Keratinocyte (primary cell): ENCODE measurements at regions not wholly inside any gene's neighbourhood (a gene's known extent, or its start where the extent isn't known, plus 50 kb on each side); places are given as distances from the start of the nearest gene placed in this dataset.

Experiments
- DNase-seq: peaks from one replicate; pipeline ENCODE4 v3.0.0-alpha.2; 2011; ENCODE audit warnings: low read depth, missing footprints, low spot score
- FAIRE-seq: peaks from 2 replicates; lab custom pipeline; 2011; peaks lifted over from hg19 to GRCh38; lab: Jason Lieb, UNC
- H2AFZ ChIP-seq: 2 replicates; pipeline ENCODE4 v1.6.0; 2012; ENCODE audit warnings: low read length, control low read depth, inconsistent platforms; ENCODE audit not compliant: control insufficient read depth
- H3K27ac ChIP-seq: 2 replicates; pipeline ENCODE4 v1.5.1; 2011; ENCODE audit warnings: low read length; ENCODE audit not compliant: control insufficient read depth, insufficient read depth
- H3K27me3 ChIP-seq: 3 replicates; pipeline ENCODE4 v1.6.0; 2011; ENCODE audit warnings: low read length; ENCODE audit not compliant: control insufficient read depth, insufficient read depth; ENCODE audit errors: extremely low read depth
- H3K36me3 ChIP-seq, 2 experiments: 2 replicates in 1 of 2; 3 replicates in 1 of 2; pipeline ENCODE4 v1.5.1; 2011; ENCODE audit warnings: low read length in 2 of 2, mild to moderate bottlenecking in 1 of 2; ENCODE audit not compliant: control insufficient read depth in 2 of 2, insufficient read depth in 2 of 2; ENCODE audit errors: extremely low read depth in 1 of 2
- H3K4me1 ChIP-seq: 3 replicates; pipeline ENCODE4 v1.5.1; 2011; ENCODE audit warnings: low read length; ENCODE audit not compliant: control insufficient read depth, insufficient read depth; ENCODE audit errors: extremely low read depth
- H3K4me2 ChIP-seq: 3 replicates; pipeline ENCODE4 v1.6.0; 2011; ENCODE audit warnings: low read depth, low read length; ENCODE audit not compliant: control insufficient read depth, insufficient read depth; ENCODE audit errors: extremely low read depth
- H3K4me3 ChIP-seq, 3 experiments: fragments of 200-600 bp in 1 of 3; sonication (generic) in 1 of 3; 2 replicates in 2 of 3; 3 replicates in 1 of 3; pipeline ENCODE4 v1.5.1; 2011 to 2016; ENCODE audit warnings: low read length in 3 of 3, mild to moderate bottlenecking in 3 of 3, control low read depth in 2 of 3, inconsistent platforms in 1 of 3, low read depth in 1 of 3, mixed read lengths in 1 of 3, mixed run types in 1 of 3, moderate library complexity in 1 of 3; ENCODE audit not compliant: control insufficient read depth in 2 of 3, insufficient read depth in 2 of 3; ENCODE audit errors: extremely low read depth in 1 of 3
- H3K79me2 ChIP-seq: 2 replicates; pipeline ENCODE4 v1.6.0; 2012; ENCODE audit warnings: low read length; ENCODE audit not compliant: control insufficient read depth, insufficient read depth
- H3K9ac ChIP-seq: 3 replicates; pipeline ENCODE4 v1.6.0; 2011; ENCODE audit warnings: low read length; ENCODE audit not compliant: control insufficient read depth, insufficient read depth; ENCODE audit errors: extremely low read depth
- H3K9me1 ChIP-seq: 3 replicates; pipeline ENCODE4 v1.6.0; 2011; ENCODE audit warnings: low read length; ENCODE audit not compliant: control insufficient read depth, insufficient read depth; ENCODE audit errors: extremely low read depth
- H3K9me3 ChIP-seq: 2 replicates; pipeline ENCODE4 v1.5.1; 2012; ENCODE audit warnings: low read depth, low read length; ENCODE audit not compliant: control insufficient read depth
- H4K20me1 ChIP-seq: 3 replicates; pipeline ENCODE4 v1.6.0; 2011; ENCODE audit warnings: low read length; ENCODE audit not compliant: control insufficient read depth, insufficient read depth; ENCODE audit errors: extremely low read depth
- CTCF ChIP-seq, 3 experiments: IDR thresholded peaks in 1 of 3; conservative IDR thresholded peaks in 1 of 3; optimal IDR thresholded peaks in 1 of 3; 2 replicates in 2 of 3; 3 replicates in 1 of 3; pipeline versions ENCODE3 to v1.5.1; 2011; ENCODE audit warnings: low read length in 3 of 3, mild to moderate bottlenecking in 3 of 3, moderate library complexity in 2 of 3, control low read depth in 1 of 3, inconsistent platforms in 1 of 3; ENCODE audit not compliant: insufficient read depth in 2 of 3; ENCODE audit errors: extremely low read depth in 1 of 3
- EZH2 ChIP-seq: IDR thresholded peaks from one replicate; pipeline ENCODE4 v1.6.1; 2012; ENCODE audit warnings: inconsistent platforms, mild to moderate bottlenecking, low read length, moderate library complexity
- dilution Hi-C: fragments of 300-500 bp; cut with MboI; formaldehyde crosslinking; loops from one replicate; pipeline ENCODE4 v1.7.0; 2020; ENCODE audit warnings: low sequenced_read_pairs; ENCODE audit not compliant: extremely low pct_ligation_motif_present

- TF ChIP-seq EZH2 (no peak), CTCF (optimal IDR thresholded peaks at IDR 0.05 in 1 of 3, IDR thresholded peaks at IDR 0.05 in 1 of 3, conservative IDR thresholded peaks at IDR 0.05 in 1 of 3; ENCODE audit: extremely low read depth in 1 of 3, insufficient read depth in 2 of 3, low read length in 3 of 3) (no peak)
- Histone ChIP-seq H3K27me3 (no peaks in the 10 kb centered on the region), H3K79me2 (no peaks in the 10 kb centered on the region), H2AFZ (no peak overlapping the region), H3K9me3 (peaks cover 5% of the 10 kb centered on the region), H3K9ac (no peak overlapping the region), H3K4me3 (no peak overlapping the region), H4K20me1 (no peaks in the 10 kb centered on the region), H3K27ac (no peak overlapping the region), H3K4me2 (no peak overlapping the region), H3K4me1 (peaks cover 4% of the 10 kb centered on the region), H3K9me1 (no peaks in the 10 kb centered on the region), H3K36me3 (no peaks in the 10 kb centered on the region)
- FAIRE-seq (no peak), DNase-seq (no peak)
- dilution Hi-C loops = no loop called here
These were observed 506.8 kb upstream of the AUTS2 start for GRCh38 chr7:69091521-69091920.

- H3K9me1 ChIP-seq = no peaks in the 10 kb centered on the region
- H3K36me3 ChIP-seq = no peaks in the 10 kb centered on the region
- H3K9me3 ChIP-seq = peaks cover 5% of the 10 kb centered on the region
- H3K27me3 ChIP-seq = no peaks in the 10 kb centered on the region
- no peak overlapping the region for H3K4me2 ChIP-seq
- H3K27ac ChIP-seq = no peak overlapping the region
- no peaks in the 10 kb centered on the region for H3K79me2 ChIP-seq
- H2AFZ ChIP-seq = no peak overlapping the region
- H4K20me1 ChIP-seq = no peaks in the 10 kb centered on the region
- dilution Hi-C loops = no loop called here
- H3K4me1 ChIP-seq = peaks cover 4% of the 10 kb centered on the region
- H3K9ac ChIP-seq = no peak overlapping the region
- no peak overlapping the region for H3K4me3 ChIP-seq
- DNase-seq = no peak
- TF ChIP-seq EZH2 (no peak), CTCF (optimal IDR thresholded peaks at IDR 0.05 in 1 of 3, IDR thresholded peaks at IDR 0.05 in 1 of 3, conservative IDR thresholded peaks at IDR 0.05 in 1 of 3; ENCODE audit: extremely low read depth in 1 of 3, insufficient read depth in 2 of 3, low read length in 3 of 3) (no peak)
- no peak for FAIRE-seq
These were observed 503.1 kb upstream of the AUTS2 start for GRCh38 chr7:69095127-69095526.
